Sigmoid colon (tissue), 3 donors: ENCODE measurements at regions not wholly inside any gene's neighbourhood (a gene's known extent, or its start where the extent isn't known, plus 50 kb on each side); places are given as distances from the start of the nearest gene placed in this dataset.

Experiments used
- CTCF ChIP-seq, 4 experiments: fragments of 450-650 bp in 3 of 4; fragments of 200-600 bp in 1 of 4; IDR thresholded peaks; one replicate each; pipeline ENCODE4 v1.5.1; 2016 to 2019; ENCODE audit warnings: antibody characterized with exemption in 4 of 4, mild to moderate bottlenecking in 3 of 4, moderate library complexity in 2 of 4
- POLR2A ChIP-seq, 2 donors: fragments of 450-650 bp; IDR thresholded peaks; one replicate each; pipeline ENCODE4 v1.6.1; 2016; ENCODE audit warnings: antibody characterized with exemption in 2 of 2, mild to moderate bottlenecking in 2 of 2, moderate library complexity in 2 of 2

GRCh38 chr3:115301364-115301860, 154.3 kb upstream of the ZBTB20 start:
- no peak for TF ChIP-seq CTCF (IDR thresholded peaks at IDR 0.05)
- no peak for TF ChIP-seq POLR2A (IDR thresholded peaks at IDR 0.05)
